NT2/D1 (cell line): ENCODE measurements at regions not wholly inside any gene's neighbourhood (a gene's known extent, or its start where the extent isn't known, plus 50 kb on each side); places are given as distances from the start of the nearest gene placed in this dataset.

Experiments used
- SUZ12 ChIP-seq: IDR thresholded peaks from 2 replicates; pipeline ENCODE4 v1.6.1; 2011; ENCODE audit not compliant: insufficient read length, insufficient read depth; ENCODE audit errors: extremely low read depth
- YY1 ChIP-seq: IDR thresholded peaks from 2 replicates; pipeline ENCODE4 v1.6.1; 2011; ENCODE audit not compliant: insufficient read length, insufficient read depth
- ZNF274 ChIP-seq: IDR thresholded peaks from 2 replicates; pipeline ENCODE4 v1.6.1; 2011; ENCODE audit warnings: mild to moderate bottlenecking, low read depth, low read length

- no peak for TF ChIP-seq SUZ12
- no peak for TF ChIP-seq ZNF274
- no peak for TF ChIP-seq YY1
Observed at GRCh38 chr10:117669122-117669521, 126.6 kb downstream of the EMX2 start.
